AG10803 (cell line): ENCODE measurements at regions not wholly inside any gene's neighbourhood (a gene's known extent, or its start where the extent isn't known, plus 50 kb on each side); places are given as distances from the start of the nearest gene placed in this dataset.

ENCODE experiments used
- DNase-seq: peaks from one replicate; pipeline ENCODE4 v3.0.0; 2010; ENCODE audit warnings: low read depth
- H3K4me3 ChIP-seq: 2 replicates; pipeline ENCODE4 v1.5.1; 2011; ENCODE audit warnings: mild to moderate bottlenecking, low read length, control low read depth
- CTCF ChIP-seq: conservative IDR thresholded peaks from 2 replicates; pipeline ENCODE4 v1.5.1; 2011; ENCODE audit warnings: mild to moderate bottlenecking, low read length, control low read depth, inconsistent platforms

GRCh38 chr5:12840972-12841371, 936.7 kb upstream of the CTNND2 start:
- no peak for DNase-seq
- H3K4me3 ChIP-seq = no peak overlapping the region
- no peak for TF ChIP-seq CTCF

GRCh38 chr5:12837592-12837991, 933.3 kb upstream of the CTNND2 start:
- no peak for DNase-seq
- H3K4me3 ChIP-seq = no peak overlapping the region
- no peak for TF ChIP-seq CTCF

GRCh38 chr5:12825163-12825562, 920.9 kb upstream of the CTNND2 start:
- TF ChIP-seq CTCF = no peak
- no peak for DNase-seq
- no peak overlapping the region for H3K4me3 ChIP-seq

GRCh38 chr5:12805165-12805698, 901.0 kb upstream of the CTNND2 start:
- H3K4me3 ChIP-seq = no peak overlapping the region
- no peak for DNase-seq
- TF ChIP-seq CTCF = no peak

- no peak for DNase-seq
- H3K4me3 ChIP-seq = no peak overlapping the region
- no peak for TF ChIP-seq CTCF
These were observed 894.9 kb upstream of the CTNND2 start for GRCh38 chr5:12799165-12799564.

- DNase-seq = no peak
- H3K4me3 ChIP-seq = no peak overlapping the region
- TF ChIP-seq CTCF = no peak
These were observed 891.1 kb upstream of the CTNND2 start for GRCh38 chr5:12795333-12795663.

GRCh38 chr5:12794476-12795332, 890.5 kb upstream of the CTNND2 start:
- DNase-seq = no peak
- no peak for TF ChIP-seq CTCF
- no peak overlapping the region for H3K4me3 ChIP-seq
